SK-N-SH treated with all-trans-retinoic acid at 6 μM for 48 hours (cell line): ENCODE measurements at regions not wholly inside any gene's neighbourhood (a gene's known extent, or its start where the extent isn't known, plus 50 kb on each side); places are given as distances from the start of the nearest gene placed in this dataset.

Experiments used
- ARNTL ChIP-seq: fragments of 450-650 bp; formaldehyde crosslinking; IDR thresholded peaks from 2 replicates; pipeline ENCODE4 v1.5.0; 2020; ENCODE audit warnings: low read depth, mild to moderate bottlenecking, moderate library complexity, borderline replicate concordance
- CSDC2 ChIP-seq: fragments of 250-450 bp; sonication (Bioruptor Pico); IDR thresholded peaks from 2 replicates; pipeline ENCODE4 v1.5.0; 2020; ENCODE audit warnings: mild to moderate bottlenecking, moderate library complexity
- PPARA ChIP-seq: fragments of 250-450 bp; sonication (Bioruptor Pico); IDR thresholded peaks from 2 replicates; pipeline ENCODE4 v1.5.0; 2020; ENCODE audit warnings: mild to moderate bottlenecking, borderline replicate concordance
- SNAI2 ChIP-seq: fragments of 250-450 bp; sonication (Bioruptor Pico); IDR thresholded peaks from 2 replicates; pipeline ENCODE4 v1.5.0; 2020; ENCODE audit warnings: mild to moderate bottlenecking, moderate library complexity
- TCF4 ChIP-seq: fragments of 250-450 bp; sonication (Bioruptor Pico); IDR thresholded peaks from 2 replicates; pipeline ENCODE4 v1.8.0; 2021; ENCODE audit warnings: mild to moderate bottlenecking, moderate library complexity, borderline replicate concordance
- TOX ChIP-seq: fragments of 250-450 bp; sonication (Bioruptor Pico); IDR thresholded peaks from 2 replicates; pipeline ENCODE4 v1.8.0; 2021; ENCODE audit warnings: mild to moderate bottlenecking, moderate library complexity, borderline replicate concordance
- ZFP3 ChIP-seq: fragments of 250-450 bp; sonication (Bioruptor Pico); IDR thresholded peaks from 2 replicates; pipeline ENCODE4 v1.5.0; 2020; ENCODE audit warnings: mild to moderate bottlenecking, moderate library complexity
- ZFP30 ChIP-seq: fragments of 450-650 bp; formaldehyde crosslinking; IDR thresholded peaks from 2 replicates; pipeline ENCODE4 v1.5.0; 2022; ENCODE audit warnings: mild to moderate bottlenecking, moderate library complexity
- ZNF70 ChIP-seq: fragments of 450-650 bp; formaldehyde crosslinking; IDR thresholded peaks from 2 replicates; pipeline ENCODE4 v1.5.0; 2020; ENCODE audit warnings: mild to moderate bottlenecking, moderate library complexity
- ZNF8 ChIP-seq: fragments of 450-650 bp; formaldehyde crosslinking; IDR thresholded peaks from 2 replicates; pipeline ENCODE4 v1.5.0; 2020; ENCODE audit warnings: mild to moderate bottlenecking, moderate library complexity
- TF ChIP-seq, protein P1 (sequence below): fragments of 250-450 bp; sonication (Bioruptor Pico); IDR thresholded peaks from 2 replicates; pipeline ENCODE4 v1.5.0; 2020; ENCODE audit warnings: mild to moderate bottlenecking, moderate library complexity
- TF ChIP-seq, protein P2 (sequence below): fragments of 250-450 bp; sonication (Bioruptor Pico); IDR thresholded peaks from 2 replicates; pipeline ENCODE4 v1.5.1; 2020; ENCODE audit warnings: low read depth, mild to moderate bottlenecking, moderate library complexity
- TF ChIP-seq, protein P3 (sequence below): fragments of 250-450 bp; sonication (Bioruptor Pico); IDR thresholded peaks from 2 replicates; pipeline ENCODE4 v1.8.0; 2020; ENCODE audit warnings: mild to moderate bottlenecking, moderate library complexity, borderline replicate concordance
- TF ChIP-seq, protein P4 (sequence below): fragments of 250-450 bp; sonication (Bioruptor Pico); IDR thresholded peaks from 2 replicates; pipeline ENCODE4 v1.8.0; 2021; ENCODE audit warnings: low read depth, mild to moderate bottlenecking, moderate library complexity, borderline replicate concordance

DNA sequence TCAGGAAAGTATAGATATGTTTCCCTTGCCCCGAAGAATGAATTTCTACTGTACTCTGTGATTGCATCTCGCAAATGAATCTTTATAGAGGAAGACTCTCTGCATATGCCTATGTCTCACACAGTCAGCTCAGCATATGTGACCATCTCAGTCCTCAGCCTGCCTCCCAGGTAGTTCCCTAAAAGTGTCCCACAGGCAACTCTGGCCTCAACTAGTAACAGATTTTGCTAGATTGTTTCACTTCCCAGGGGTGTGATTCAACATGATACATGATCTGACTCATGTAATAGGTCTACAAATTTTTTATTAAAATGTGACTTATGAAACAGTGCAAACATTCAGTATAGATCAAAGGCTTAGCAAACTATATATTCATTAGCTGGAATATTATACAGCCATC, 296.6 kb upstream of the CRIM1 start:
- no peak for TF ChIP-seq ARNTL (CRISPR knock-in tag)
- TF ChIP-seq, protein P1, sequence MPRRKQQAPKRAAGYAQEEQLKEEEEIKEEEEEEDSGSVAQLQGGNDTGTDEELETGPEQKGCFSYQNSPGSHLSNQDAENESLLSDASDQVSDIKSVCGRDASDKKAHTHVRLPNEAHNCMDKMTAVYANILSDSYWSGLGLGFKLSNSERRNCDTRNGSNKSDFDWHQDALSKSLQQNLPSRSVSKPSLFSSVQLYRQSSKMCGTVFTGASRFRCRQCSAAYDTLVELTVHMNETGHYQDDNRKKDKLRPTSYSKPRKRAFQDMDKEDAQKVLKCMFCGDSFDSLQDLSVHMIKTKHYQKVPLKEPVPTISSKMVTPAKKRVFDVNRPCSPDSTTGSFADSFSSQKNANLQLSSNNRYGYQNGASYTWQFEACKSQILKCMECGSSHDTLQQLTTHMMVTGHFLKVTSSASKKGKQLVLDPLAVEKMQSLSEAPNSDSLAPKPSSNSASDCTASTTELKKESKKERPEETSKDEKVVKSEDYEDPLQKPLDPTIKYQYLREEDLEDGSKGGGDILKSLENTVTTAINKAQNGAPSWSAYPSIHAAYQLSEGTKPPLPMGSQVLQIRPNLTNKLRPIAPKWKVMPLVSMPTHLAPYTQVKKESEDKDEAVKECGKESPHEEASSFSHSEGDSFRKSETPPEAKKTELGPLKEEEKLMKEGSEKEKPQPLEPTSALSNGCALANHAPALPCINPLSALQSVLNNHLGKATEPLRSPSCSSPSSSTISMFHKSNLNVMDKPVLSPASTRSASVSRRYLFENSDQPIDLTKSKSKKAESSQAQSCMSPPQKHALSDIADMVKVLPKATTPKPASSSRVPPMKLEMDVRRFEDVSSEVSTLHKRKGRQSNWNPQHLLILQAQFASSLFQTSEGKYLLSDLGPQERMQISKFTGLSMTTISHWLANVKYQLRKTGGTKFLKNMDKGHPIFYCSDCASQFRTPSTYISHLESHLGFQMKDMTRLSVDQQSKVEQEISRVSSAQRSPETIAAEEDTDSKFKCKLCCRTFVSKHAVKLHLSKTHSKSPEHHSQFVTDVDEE (CRISPR knock-in tag) = no peak
- TF ChIP-seq, protein P2, sequence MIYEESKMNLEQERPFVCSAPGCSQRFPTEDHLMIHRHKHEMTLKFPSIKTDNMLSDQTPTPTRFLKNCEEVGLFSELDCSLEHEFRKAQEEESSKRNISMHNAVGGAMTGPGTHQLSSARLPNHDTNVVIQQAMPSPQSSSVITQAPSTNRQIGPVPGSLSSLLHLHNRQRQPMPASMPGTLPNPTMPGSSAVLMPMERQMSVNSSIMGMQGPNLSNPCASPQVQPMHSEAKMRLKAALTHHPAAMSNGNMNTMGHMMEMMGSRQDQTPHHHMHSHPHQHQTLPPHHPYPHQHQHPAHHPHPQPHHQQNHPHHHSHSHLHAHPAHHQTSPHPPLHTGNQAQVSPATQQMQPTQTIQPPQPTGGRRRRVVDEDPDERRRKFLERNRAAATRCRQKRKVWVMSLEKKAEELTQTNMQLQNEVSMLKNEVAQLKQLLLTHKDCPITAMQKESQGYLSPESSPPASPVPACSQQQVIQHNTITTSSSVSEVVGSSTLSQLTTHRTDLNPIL (CRISPR knock-in tag) = no peak
- TF ChIP-seq ZFP30 = no peak
- TF ChIP-seq, protein P3, sequence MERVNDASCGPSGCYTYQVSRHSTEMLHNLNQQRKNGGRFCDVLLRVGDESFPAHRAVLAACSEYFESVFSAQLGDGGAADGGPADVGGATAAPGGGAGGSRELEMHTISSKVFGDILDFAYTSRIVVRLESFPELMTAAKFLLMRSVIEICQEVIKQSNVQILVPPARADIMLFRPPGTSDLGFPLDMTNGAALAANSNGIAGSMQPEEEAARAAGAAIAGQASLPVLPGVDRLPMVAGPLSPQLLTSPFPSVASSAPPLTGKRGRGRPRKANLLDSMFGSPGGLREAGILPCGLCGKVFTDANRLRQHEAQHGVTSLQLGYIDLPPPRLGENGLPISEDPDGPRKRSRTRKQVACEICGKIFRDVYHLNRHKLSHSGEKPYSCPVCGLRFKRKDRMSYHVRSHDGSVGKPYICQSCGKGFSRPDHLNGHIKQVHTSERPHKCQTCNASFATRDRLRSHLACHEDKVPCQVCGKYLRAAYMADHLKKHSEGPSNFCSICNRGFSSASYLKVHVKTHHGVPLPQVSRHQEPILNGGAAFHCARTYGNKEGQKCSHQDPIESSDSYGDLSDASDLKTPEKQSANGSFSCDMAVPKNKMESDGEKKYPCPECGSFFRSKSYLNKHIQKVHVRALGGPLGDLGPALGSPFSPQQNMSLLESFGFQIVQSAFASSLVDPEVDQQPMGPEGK (CRISPR knock-in tag) = no peak
- no peak for TF ChIP-seq TOX (CRISPR knock-in tag)
- no peak for TF ChIP-seq ZNF70 (CRISPR knock-in tag)
- no peak for TF ChIP-seq ZNF8
- TF ChIP-seq, protein P4, sequence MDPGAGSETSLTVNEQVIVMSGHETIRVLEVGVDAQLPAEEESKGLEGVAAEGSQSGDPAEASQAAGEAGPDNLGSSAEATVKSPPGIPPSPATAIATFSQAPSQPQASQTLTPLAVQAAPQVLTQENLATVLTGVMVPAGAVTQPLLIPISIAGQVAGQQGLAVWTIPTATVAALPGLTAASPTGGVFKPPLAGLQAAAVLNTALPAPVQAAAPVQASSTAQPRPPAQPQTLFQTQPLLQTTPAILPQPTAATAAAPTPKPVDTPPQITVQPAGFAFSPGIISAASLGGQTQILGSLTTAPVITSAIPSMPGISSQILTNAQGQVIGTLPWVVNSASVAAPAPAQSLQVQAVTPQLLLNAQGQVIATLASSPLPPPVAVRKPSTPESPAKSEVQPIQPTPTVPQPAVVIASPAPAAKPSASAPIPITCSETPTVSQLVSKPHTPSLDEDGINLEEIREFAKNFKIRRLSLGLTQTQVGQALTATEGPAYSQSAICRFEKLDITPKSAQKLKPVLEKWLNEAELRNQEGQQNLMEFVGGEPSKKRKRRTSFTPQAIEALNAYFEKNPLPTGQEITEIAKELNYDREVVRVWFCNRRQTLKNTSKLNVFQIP (CRISPR knock-in tag) = no peak
- no peak for TF ChIP-seq SNAI2 (CRISPR knock-in tag)
- TF ChIP-seq ZFP3 (CRISPR knock-in tag) = no peak
- TF ChIP-seq CSDC2 (CRISPR knock-in tag) = no peak
- TF ChIP-seq TCF4 (CRISPR knock-in tag) = no peak
- no peak for TF ChIP-seq PPARA
